COLO668 (cell line): ENCODE measurements at regions not wholly inside any gene's neighbourhood (a gene's known extent, or its start where the extent isn't known, plus 50 kb on each side); places are given as distances from the start of the nearest gene placed in this dataset.
"Not testable (repeated sequence)": the region's sequence is repeated elsewhere in the genome, so short reads cannot be mapped to it uniquely, and the experiment has no call there.

Experiments used
- DNase-seq: peaks from one replicate; lab custom pipeline; 2025; ENCODE audit not compliant: unreplicated experiment; lab: John Stamatoyannopoulos, UW

DNA sequence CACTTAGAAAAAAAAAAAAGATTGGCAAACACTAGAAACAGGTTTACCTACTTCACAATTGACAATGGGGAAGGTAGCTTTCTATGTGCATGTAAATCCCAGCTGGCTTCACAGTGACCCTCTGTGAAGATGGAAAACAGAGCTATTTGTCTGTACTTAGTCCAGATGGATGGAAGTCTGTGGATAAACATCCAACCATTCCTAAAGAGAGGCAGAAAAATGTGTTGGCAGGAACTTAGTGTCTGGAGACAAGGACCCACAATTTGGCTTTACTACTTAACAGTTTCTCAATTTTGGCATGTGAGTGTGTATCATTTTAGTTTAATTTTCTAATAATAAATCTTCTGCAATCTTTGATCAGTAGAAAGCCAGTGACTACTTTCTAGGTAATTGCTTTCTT is 154.4 kb downstream of the RAD51AP2 start:
- no peak for DNase-seq

DNA sequence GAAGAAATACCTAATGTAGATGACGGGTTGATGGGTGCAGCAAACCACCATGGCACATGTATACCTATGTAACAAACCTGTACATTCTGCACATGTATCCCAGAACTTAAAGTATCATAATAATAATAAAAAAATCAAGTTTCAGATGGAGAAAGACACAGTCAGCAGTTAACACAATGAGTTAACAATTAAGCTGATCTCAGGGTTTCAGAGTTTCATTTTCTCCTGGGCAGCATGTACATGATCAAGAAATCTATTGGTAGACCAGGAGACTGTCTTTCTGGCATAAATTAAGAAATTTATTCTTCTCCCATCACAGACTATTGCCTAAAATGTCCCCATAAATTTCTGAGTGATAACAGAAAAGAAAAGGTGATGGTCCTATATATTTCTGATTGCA is 155.3 kb downstream of the RAD51AP2 start:
- DNase-seq: no peak

DNA sequence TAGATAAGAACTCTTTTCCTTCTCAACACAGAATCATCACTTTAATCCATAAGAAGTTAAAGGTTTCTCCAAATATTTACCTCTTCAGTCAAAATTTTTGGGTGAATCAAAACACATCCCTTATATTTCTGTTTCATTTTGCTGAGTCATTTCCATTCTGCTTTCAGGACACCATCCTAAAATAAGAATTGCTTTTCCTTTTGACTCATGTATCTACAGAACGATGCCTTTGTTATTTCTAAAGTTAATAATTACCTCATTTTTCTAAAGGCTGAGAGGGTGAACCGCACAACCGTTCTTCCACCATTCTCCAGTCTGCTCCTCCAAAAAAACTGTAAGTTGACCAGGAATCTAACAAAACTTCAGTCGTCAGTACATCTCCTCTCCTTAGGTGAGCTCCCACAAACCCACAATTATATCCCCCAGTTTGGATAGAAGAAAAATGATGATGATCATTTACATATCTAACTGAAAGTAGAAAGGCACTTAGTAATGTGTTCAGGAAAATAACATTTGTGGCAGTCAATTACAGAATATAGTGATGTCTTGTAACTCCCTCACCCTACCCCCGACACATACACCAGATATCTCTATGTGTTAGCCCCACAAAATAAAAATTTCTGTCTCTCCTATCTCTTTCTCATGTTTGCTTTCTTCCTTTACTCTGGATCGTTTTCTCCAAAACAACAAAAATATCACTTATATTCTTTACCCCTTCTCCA is 162.5 kb downstream of the RAD51AP2 start:
- DNase-seq: no peak

DNA sequence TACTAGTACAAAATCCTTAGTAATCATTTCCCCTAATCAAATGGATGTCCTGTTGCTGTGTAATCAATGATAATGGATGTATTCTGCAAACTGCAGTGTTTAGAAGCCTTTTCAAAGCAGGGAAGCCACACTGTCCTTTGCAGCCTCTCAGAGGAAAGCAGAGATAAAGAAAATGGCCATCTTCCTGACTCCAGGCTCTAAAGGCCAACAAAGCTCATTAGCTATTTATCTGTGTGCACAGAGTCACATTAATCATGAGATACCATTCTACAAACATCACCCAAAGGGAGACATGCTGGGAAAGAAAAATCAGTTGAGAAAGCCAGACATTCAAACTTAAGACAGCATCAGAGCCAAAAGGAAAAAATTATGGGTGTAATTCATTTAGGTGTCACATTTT is 165.0 kb downstream of the RAD51AP2 start:
- DNase-seq: no peak

DNA sequence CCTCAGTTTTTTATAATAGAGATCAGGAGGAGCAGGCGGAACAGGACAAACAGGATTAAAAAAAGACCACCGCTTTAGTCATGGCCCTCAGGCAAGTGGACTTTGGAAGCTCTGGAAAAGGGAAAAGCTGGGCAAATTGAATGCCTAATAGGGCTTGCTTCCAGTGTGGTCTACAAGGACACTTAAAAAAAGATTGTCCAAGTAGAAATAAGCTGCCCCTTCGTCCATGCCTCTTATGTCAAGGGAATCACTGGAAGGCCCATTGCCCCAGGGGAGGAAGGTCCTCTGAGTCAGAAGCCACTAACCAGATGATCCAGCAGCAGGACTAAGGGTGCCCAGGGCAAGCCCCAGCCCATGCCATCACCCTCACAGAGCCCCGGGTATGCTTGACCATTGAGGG is 175.5 kb downstream of the RAD51AP2 start:
- not testable (repeated sequence) for DNase-seq

DNA sequence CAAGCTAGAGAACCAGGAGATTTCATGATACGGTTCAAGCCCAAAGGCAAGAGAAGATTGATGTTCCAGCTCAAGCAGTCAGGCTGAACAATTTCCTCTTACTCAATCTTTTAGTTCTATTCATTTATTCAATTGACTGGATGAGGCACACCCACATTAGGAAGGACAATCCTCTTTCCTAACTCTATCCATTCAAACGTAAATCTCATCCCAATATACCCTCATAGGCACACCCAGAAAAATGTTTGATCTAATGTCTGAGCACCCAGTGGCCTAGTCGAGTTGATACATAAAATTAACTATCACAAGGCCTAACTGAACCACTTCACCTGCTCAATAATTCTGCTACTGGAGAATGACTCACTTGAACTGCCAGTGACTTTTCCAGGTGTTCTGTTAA is 180.7 kb downstream of the RAD51AP2 start:
- DNase-seq: no peak

DNA sequence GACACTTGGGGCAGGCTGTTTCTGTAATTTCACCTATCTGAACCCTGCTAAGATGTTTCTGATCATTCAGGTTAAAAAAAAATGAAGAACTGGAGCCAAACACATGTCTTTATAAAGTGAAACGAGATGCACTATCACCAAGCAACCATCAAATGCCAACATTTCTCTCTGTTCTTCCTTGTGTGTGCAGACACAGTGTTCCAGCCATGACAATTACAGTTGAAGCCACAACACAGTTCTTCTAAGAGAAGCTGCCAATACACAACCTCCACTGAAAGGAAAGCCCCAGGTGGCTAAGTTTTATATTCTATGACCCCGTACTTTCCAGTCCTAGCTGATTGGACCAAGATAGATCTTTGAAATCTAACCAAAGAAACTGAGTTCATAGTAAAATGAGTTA is 181.8 kb downstream of the RAD51AP2 start:
- DNase-seq: no peak

DNA sequence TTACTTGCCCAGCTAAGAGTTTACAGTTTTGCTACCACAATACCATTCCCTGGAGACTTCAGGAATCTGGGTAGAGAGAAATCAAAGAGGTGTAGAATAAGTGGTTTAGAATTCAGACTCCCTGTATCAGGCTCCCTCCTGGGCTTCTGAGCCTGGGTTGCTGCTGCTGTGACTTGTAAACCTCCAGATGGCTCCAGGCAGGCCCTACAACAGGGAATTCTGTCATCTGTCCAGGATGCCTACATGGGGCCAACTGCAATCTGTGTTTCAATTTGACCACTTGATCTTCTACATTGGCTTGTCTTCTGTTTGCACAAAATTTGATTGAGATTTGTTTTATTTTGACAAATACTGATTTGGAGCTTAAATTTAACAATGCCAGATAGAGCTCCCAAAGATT is 183.9 kb downstream of the RAD51AP2 start:
- no peak for DNase-seq

DNA sequence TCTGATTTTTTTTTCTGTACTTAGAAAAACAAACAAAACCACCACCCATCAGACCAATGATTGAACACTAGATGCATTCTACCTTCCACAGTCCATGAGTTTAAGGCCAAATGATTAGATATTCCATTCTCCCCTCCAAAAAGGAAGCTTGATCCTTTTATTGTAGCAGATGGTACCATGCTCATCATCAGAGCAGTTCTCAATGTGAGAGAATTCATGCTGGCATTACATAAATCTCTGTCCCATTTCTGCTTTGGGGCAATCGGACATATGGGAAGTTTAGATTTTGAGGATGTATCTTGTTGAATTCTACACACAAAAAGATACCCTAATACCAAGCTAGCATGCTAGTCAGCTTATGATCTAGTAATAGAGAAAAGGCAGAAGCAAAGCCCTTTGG is 186.6 kb downstream of the RAD51AP2 start:
- DNase-seq: no peak

DNA sequence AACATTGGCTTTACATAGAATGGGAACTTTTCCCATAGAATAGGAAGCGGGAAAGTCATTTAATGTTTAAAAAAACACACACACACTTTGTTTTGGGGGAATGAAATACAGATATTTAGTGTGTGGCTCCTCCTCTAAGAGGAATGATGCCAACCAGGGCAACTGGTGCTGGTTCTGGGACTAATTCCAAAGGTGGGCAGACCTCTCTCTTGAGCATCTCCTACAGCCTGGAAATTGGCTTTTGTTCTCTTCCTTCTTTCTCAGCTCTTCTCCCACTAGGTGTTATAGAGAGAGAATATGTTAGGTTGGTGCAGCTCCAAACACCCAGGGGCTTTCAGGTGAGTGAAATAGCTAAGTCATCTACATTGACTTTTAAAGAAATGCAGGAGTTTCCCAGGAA is 190.1 kb downstream of the RAD51AP2 start:
- no peak for DNase-seq

DNA sequence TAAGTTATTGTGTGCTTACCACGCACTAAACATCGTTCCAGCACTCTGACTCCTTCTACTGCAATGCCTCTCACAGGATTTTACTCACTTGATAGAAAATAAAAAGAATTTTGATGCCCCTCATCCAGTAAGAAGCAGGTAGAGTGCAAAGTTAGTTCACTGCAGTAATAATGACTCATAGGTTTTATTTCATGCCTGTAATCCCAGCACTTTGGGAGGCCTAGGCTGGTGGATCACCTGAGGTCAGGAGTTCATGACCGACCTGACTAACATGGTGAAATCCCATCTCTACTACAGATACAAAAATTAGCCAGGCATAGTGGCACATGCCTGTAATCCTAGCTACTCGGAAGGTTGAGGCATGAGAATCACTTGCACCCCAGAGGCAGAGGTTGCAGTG is 190.6 kb downstream of the RAD51AP2 start:
- DNase-seq: no peak

DNA sequence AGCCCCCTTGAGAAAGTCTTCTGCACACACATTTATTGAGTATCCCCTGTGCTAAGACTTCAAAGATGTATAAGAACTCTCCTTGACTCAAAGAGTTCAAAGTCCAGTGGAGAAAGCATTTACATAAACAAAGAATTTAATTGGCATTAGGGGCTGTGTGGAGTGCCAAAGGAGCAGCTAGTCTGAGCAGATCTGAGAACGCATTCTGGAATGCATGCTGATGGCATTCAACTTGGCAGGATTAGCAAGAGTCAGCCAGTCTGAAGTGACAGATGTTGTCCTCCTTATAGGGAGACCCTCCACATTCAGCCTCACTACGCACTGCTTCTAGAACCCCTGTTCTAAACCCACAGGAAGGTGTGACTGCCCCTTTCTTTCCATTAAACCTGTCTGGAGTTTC is 191.5 kb downstream of the RAD51AP2 start:
- DNase-seq: no peak

DNA sequence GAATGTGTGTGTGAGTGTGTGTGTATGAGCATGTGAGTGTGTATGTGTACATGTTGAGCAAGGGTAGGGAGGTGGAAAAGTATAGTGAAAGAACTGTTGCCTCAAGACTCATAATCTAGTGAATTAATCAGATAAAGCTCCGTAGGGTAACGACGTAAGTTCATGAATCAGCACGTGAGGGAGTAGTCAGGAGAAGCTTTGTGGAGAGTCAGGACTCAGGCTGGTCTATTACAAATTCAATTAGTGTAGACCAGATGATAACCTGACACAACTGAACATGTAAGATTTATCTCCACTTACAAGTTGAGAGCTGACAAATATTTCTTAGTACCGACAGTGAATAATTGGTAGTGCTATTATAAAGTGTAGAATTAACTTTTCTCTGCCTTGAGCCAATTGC is 194.5 kb downstream of the RAD51AP2 start:
- DNase-seq: no peak

DNA sequence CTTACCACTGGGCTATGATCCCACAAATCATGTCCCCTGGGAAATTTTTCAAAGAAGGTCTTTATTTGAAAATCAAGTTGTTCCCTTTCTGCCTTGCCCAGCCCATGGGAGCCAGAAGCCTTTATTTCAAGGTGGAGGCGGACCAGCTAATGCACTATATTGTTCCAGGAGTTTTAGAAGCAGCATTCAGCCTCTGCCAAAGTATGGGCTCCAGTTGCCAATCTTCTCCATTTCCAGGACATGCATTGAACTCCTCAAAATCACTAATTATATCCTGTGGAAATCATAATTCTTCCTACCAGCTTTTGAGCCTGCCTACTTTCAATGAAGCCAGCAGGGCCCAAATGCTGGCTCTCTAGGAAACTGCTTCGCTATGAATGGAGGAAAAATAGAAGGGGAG is 195.8 kb downstream of the RAD51AP2 start:
- no peak for DNase-seq

DNA sequence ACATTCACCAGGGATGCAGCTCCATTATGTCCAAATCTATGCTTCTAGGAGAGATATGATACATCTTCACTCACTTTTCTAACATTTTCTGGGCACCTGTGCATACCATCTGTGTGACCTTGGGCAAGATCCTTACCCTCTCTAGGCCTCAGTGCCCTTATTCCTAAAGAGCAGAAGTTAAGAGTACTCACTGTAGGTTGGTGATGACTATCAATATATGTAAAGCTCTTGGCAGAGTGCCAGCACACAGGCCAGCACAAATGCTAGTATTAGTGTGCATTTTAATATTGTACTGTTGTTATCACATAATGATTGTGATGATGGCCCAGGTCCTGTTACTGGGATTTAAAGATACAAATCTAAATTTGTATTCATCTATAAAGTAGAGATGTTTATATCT is 199.2 kb downstream of the RAD51AP2 start:
- DNase-seq: no peak

DNA sequence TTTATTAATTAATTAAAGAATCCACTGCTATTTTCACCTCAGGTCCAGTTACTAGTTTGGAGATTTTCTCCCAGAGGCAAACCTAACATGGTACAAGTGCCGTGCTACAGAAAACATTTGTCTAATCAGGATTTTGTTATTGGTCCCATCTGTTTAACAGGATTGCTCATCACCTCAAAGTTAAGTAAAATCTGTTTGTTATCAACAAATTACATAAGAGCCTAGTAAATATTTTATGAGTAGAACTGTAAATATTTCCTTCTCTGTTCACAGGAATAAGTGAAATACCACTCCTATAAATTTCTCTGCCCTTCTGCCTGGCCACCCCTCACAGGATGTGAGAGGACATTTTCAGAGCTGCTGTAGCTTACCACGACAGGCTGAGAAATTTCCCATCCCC is 200.2 kb downstream of the RAD51AP2 start:
- DNase-seq: no peak

DNA sequence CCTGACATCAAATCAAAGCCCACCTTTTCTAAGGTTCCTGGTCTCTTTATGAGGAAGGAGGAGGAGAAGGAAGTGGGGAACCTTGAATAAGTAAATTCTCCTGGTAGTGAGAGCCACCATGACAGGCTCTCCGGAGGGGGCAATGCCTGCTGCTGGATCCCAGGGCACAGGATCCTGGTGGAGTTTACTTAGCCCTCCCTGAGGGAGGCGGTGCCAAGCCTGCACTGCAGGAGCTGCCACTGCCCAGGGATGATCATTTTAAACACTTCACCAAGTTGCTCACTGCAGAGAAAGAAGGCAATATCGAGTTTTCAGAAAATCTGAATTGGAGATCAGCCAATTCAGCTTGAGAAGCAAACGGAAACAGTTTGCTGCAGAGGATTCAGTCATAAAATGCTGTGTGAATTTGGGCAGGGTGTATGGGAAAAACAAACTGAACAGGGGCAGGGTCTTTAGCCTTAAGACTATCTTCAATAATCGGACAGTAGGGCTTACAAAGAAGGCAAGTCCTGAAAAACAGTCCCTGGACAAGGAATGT is 200.7 kb downstream of the RAD51AP2 start:
- DNase-seq: no peak

DNA sequence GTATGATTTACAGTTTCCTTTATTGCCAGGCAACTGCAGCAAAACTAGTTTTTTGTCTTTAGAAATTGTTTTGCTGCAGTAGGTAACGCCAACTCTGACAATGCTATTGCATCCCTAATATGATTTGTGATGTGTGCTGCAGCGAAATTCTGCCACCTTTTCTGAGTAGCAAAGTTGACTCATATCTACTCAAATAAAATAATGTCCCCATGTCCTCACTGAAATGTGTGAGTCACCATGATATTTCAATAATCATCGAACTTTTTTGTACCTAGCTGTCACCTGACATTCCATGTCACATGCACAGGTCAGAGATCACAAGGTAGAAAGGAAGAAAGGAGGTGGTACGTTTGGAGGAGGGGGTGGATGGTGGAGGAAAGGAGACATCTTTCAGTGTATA is 205.0 kb downstream of the RAD51AP2 start:
- DNase-seq: no peak

DNA sequence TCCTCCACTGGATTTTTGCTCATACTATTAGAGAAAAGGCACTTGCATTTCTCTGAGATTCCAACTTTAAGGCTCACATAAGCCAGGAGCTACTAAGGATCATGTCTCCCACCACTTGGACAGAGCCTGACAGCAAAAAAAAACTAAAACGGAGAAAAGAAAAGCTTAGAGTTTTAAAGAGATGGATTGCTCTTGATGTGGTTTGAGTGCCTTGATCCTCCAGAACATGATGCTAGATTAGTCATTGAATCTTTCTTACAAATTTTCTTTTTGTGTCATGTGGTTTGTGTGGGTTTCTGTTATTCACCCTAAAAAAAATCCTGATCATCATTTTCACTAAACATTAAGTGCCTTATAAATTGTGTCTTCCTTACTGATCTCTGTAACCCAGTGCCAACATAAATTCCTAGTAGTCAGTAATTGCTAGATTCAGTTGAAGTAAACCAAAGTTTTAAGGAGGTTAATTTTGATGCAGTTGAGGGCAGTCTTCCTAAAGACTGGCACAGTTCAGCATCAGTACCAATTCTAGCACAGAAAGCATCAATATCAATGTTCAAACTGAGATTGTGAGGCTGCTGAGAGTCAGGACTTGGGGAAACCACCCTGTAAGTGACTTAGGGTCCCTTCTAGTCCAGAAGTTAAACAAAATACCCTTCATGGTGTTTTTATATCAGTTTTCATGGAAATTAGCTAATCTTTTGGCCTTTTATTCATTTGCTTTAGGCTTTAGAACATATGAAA is 206.3 kb downstream of the RAD51AP2 start:
- DNase-seq: no peak

DNA sequence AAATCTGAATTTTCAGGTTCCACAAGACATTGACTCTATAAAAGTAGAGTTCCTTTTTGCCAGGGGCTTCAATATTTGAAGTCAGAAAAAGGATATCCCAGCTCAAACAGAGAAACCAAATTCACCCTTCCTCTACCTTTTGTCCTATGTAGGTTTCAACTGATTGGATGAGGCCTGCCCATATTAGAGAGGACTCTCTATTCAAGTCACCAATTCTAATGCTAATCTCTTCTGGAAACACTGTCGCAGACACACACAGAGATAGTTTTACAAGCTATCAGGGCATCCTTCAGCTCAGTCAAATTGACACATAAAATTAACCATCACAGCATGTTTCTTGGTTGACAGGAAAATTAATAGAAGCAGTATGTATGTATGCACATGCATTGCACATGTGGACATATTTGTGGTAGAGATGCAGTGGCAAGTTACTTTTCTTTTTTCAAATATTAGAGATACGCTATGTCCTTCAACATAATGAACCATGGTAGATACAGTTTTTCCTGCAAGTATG is 207.1 kb downstream of the RAD51AP2 start:
- no peak for DNase-seq

DNA sequence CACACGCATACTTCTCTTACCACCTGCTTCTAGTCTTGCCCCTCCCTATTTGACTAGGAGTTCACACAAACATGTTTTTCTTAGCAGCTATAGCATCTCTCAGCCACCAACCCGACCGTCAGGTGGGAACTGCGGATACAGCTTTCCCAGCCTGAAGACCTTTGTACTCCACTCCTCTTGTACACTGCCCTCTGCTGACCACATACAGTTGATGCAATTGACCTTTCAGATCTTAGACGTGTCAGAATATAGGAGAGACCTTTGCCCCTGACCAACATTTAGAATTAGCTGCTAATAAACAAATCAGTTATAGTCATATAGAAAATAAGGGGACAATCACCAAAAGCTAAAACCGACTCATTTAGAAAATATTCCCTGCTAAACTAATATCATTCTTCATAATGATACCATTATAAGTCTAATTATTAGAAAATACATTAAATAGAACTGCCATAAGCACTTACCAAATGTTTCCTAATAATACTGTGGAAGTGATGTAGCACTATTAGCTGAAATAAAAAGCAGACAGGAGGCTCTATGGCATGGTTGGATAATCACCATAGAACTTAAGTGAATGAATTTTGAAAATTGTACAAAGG is 208.4 kb downstream of the RAD51AP2 start:
- peak; percentile 51 for DNase-seq

DNA sequence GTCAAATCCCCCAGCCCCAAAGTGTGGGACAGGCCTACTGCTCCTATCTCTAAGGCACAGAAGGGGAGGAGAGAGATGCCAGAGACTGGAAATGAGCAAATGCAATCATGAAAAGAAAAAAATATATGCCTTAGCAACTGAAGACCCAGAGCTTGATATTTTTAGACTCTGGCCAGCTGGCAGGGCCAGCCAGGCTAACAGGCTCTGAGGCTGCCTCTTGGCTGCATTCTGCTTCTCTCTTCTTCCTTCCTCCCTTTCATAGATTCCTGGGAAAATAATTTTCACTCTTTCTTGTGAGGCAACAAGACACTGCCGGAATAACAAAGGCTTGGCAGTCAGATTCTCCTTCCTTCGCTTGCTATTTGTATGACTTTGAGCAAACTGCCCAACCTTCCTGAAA is 209.1 kb downstream of the RAD51AP2 start:
- DNase-seq: no peak
